ENCODE measurements at regions not wholly inside any gene's neighbourhood (a gene's known extent, or its start where the extent isn't known, plus 50 kb on each side); places are given as distances from the start of the nearest gene placed in this dataset.

DNA sequence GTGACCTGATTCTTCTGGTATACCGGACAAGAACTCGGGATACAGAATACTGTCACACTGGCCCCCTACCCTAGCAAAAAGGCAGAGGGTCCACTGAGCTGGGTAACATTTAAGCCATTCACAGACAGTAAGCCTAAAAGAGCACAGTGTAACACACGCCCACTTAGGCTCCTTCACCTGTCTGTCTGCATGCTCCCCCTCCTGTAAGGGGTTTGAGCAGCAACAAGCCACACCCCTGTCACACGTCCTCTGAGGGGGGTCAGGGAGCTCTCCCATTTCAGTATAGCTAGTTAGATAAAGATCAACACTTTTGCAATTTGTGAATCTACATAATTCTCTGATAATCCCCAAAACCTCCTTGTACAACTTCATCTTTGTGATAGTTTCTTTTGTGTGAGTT lies 586.3 kb upstream of the LMCD1 start:
- DNase-seq, result no peak

DNA sequence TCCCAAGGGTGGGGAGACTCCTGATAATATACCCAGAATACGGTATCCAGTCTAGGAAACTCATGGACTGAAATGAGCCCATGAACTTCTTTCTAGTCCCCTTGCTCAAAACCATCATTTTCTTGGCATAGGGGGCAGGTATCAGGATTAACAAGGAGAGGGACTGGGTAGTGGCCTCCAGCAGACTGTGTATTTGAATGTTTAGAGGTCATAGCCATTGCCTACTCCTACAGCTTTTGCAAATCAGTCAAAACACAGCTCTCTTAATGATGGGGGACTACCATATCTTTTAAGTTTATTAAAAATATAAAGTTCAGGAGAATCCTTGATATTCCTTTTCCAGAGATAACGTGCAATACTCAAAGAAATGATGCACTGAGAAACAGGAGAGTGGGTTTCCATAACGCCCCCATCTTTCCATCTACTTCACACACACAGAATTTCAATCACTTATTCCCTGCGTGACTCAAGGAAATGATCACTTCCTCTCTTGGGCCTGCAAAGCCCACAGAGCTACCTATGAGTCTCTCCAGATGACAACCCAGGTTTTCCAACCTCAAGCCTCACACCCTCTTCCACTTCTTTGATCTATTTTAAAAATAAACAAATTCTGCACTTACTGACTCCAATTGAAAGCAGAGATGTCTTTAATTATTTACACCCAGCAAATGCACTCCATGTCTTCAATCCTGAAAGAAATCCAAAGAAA lies 584.0 kb upstream of the LMCD1 start:
- no peak for DNase-seq

DNA sequence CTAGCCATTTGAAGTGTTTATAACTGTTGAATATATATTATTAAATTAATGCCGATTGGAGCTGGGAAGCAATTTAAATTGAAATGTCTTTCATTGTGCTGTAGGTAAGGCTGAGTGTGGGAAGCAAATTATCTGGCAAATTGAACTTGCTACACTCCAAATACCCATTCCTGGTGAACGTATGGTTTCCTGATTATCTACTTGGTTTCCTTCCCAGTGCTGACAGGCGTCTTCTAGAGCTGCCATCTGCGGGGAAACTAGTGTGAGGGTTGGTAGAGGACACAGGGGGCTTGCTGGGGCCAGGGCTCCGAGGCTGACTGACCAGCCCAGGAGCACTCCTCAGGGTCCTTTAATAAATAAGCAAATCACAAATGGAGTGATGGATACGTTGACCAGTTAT lies 581.4 kb upstream of the LMCD1 start:
- no peak for DNase-seq

DNA sequence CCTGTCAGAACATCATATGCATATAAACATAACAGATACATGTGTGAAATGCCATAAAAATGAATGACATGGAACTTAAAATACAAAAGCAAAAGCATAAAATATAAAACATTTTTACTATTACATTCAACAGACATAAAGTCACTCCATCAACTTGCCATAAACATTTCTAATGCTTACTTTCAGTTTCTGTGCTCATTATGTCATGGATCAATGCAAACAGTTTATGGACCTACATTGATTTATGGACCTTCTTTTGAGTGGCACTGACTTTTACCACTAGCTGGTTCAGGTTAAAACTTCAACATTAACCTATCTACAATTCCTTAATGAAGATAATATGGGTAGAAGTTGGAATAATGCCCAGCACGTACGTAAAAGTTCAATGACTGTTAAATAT lies 577.4 kb upstream of the LMCD1 start:
- DNase-seq, result no peak

DNA sequence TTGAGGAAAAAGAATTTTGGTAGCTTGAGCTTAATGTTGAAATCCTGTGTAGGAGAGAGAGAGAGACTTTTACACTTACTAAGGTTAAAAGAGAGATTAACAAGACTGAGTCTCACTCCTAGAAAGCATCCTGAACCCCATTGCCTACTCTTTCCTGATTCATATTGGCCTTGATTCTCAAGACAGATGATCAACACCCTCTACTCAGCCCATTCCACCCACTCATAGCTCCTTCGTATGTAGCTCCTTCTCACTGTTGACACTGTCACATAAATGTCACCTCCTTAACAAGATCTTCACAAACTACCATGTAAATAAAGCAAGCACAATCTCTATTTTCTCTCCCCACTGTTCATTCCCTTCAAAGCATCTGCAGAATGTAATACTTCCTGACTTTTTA lies 574.6 kb upstream of the LMCD1 start:
- DNase-seq, result no peak

DNA sequence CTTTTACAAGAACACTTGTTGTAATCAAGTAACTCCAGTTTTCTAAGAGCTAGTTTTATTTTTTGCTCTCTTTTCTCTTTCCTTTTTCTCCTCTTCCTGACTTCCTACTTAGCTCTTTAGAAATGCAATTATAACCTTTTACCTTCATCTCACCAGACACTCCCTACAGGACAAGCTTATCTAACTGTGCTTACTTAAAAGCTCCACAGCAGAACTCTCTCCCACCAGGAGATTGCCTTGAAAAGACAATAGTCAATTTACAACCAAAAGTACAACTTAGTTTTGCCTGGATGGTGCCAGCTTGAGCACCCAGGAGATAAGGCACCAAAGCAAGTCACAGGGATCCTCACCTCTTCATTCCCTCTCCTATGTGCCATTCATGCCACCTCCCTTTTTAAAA lies 573.8 kb upstream of the LMCD1 start:
- no peak for DNase-seq

DNA sequence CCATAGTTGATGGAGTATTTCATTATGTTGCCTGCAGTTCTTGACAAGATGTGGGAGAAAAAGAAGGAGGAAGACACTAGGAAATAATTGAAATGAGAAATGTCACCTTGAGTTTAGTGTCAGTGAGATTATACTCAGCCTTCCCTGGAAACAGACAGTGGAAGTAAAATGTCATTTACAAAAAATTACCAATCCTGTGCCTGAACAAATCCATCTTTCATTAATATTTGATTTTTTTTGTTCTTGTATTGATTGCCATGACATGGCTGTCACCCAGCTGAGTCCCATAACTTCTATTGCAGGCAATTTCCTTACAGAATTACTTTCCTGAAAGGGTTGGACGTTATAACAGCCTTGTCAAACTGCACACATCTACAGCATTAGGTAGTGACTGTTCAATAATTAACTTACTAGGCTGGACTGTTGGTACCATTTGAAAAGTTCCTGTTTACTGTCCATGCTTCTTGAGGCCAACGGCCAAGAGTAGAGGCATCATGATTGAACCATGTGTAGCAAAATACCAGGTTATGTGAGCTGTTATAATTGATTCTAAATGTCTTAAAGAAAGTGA lies 572.2 kb upstream of the LMCD1 start:
- DNase-seq, result no peak

DNA sequence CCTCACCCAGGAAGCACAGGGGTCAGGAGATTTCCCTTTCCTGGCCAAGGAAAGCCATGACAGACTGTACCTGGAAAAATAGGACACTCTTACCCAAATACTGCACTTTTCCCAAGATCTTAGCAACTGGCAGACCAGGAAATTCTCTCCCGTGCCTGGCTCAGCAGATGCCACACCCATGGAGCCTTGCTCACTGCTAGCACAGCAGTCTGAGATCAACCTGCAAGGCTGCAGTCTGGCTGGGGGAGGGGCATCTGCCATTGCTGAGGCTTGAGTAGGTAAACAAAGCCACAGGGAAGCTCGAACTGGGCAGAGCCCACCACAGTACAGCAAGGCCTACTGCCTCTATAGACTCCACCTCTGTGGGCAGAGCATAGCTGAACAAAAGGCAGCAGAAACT lies 567.3 kb upstream of the LMCD1 start:
- DNase-seq, result no peak

DNA sequence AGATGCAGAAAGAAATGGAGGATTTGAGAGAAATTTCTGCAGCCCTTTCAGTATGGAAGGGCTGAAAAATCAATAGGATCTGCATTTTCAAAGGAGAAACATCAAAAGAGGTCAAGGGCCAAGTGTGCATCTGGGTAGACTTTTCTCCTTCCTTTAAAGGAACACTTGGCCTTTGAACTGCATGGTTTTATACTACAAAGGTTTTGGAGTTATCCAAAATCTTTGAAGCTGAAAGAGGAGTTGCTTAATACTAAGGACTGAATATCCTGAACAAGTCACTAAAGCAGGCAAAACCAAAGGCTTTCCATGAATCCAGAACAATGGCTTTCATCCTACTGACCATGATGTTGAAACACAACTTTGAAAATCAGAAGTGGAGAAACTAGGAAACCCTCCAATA lies 553.7 kb upstream of the LMCD1 start:
- DNase-seq, result no peak

DNA sequence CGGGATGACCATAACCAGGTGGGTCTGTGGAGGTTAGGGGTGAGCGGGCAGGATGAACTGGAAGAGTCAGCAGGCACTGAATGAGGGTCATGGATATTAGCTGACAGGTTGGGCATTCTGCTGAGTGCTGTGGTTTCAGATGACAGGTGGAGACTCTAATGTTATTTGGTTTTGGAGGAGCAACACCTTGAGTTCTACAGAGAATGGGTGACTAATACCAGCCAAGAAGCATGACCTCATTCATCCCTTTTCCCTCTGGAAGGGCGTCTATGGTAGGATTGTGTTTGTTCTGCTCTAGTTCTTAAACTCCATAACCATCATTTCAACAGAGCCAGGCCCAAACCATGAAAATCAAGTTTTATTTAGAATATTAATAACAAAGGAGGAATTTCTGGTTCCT lies 550.7 kb upstream of the LMCD1 start:
- DNase-seq, result no peak

DNA sequence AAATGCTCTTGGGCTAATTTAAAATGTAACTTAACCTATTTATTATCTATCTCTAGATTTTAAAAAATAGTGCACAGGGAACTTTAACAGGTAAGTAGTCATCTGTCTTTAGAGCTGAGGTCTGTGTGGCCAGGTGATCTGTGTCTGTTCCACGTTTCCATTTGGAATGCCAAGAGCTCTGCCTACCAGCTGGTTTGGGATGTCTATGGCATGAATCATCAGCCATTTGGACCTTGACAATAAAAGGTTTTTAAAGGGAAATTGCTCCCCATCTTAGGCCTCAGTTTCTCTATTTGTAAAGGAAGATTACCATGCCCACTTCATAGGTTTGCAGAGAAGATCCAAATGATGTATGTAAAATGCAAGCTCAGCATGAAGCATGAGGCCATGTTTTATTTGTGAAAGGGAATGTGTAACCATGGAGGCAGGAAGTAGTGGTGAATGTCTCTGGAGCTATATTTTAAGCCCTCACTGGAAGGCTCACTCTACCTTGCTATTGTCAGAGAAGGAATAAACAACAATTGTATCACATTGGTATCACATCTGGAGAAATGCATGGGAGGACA lies 548.1 kb upstream of the LMCD1 start:
- no peak for DNase-seq

DNA sequence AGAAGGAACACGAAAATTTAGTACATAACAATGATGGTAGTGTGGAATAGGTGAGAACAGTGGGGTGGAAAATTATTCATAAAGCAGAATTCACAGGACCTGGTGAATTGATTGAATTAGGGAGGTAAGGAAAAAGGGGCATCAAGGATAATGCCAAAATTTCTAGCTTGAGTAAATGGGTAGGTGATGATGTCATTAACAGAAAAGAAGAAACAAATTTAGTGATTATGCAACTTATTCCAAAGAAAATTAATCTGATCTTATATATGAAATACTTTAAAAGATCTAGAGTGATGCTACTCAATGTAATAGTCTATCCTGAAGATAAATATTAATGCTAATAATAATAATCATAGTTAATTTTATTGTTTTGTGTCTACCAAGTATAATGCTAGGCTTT lies 544.6 kb upstream of the LMCD1 start:
- no peak for DNase-seq

DNA sequence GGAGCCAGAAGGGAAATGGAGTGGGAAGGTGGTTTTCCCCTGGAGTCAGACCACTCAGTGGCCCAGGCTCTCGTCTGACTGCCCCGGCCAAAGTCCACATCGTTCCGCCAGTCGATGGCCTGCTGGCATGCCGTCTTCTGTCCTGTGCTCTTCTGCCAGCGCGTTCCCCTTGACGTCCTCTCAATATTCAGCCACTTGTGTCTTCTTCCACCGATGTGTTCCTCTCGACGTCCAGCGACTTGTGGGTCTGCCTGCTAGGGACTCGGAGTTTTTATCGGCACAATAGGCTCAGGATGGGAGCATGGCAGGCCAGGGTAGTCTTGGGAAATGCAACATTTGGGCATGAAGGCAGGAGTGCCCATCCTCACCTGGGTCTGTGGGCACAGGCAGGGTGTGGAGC lies 542.5 kb upstream of the LMCD1 start:
- DNase-seq, result no peak

DNA sequence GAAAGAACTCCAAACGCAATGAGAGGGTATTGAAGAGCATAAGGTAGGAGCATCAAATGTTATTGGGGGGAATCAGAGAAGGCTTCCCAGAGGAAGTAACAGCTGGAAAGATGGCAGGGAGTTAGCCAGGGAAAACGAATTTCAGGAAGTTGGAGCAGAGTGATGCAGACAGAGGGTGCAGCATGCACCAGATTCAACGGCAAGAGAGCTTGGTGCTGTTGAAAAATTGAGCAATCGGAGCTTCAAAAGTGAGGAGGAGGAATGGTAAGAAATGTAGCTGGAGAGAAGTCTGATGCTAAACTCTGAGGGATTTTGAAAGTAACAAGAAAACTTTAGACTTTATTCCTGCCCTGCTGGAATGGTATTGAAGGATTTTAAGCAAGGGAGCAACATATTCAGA lies 541.0 kb upstream of the LMCD1 start:
- no peak for DNase-seq

DNA sequence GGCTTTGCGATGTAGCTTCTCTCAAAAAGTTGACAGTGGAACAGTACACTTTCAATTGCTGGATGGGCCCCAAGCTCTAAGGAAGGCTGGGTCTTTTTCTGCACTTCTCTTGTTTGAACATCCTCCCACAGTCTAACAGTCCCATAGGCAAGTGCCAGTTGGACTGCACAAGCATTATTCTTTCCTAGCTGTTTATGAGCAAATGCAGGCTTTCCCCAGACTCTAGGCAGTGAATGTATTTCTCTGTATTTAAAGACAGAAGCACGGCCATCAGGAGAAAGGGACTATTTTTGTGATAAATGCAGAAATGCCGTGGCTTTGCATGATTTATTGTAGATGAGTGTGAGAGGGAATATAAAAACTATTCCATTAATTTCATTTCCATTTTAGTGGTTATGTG lies 539.3 kb upstream of the LMCD1 start:
- no peak for DNase-seq

DNA sequence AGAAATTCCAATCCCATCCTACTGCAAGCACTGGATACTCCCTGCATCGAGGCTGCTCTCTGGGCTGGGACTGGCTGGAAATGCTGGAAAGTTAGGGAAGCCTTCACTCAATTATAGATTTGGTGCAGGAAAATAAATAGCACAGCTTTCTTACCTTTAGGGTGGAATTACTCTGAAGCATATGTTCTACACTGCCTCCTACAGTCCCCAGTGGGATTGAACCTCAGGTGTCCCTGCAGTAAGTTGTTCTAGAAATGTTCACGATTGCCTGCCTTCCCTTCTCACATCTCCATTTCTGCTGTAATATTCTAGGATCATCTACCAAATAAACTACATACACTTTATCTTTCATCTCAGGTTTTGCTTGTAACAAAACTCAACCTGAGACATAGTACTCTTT lies 536.7 kb upstream of the LMCD1 start:
- DNase-seq, result no peak

DNA sequence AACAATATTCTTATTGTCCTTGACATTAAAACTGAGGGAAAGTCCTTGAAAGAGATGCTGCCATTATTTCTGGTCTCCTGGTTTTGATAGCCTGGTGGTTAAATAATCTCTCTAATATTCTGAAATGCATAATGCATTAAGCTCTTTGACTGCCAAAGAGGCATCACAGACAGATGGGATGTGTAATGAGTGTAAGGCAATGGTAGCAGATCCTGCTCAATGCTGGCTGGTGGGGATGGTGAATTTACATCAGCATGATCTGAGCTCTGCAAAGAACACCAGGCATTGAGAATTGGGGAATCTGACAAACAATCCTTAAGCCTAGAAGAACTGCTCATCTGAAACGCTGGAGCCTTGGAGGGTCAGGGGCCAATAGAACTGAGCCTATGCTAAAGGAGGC lies 528.6 kb upstream of the LMCD1 start:
- no peak for DNase-seq

DNA sequence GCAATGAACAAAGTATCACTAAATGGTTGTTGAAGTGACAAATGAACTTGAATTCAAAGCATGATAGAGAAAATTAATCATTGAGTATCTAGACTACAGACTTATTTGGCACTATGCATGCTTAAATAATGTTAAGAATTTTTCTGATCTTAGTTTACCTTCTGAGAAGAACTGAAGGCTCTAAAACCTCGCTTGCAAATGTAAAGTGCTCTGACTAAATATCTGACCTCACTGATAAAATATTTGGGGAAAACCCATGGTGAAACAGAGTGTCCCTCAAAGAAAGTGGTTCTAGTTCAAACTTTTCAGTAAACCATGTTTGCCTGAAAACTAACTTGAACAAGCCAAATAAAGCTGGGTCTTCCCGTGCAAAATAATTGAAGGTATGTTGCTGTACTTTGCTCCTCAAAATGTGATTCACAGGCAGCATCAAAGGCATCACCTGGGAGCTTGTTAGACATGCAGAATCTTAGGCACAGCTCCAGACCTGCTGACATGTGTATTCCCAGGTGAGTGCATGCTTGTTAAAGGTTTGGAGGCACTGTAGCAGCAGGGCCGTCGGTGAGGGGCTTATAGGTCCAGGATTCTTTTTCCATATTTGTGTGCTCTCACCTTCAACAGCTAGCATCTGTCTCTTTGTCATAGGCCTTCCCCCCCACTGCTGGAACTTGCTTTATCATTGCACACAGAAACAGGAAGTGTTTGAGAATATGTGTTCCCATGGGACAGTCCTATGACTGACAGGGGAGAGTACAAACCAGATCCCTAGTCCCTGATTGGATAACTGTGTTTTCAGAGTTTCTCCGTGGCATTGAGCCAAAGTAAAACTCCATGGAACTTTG lies 524.2 kb upstream of the LMCD1 start:
- DNase-seq, result no peak

DNA sequence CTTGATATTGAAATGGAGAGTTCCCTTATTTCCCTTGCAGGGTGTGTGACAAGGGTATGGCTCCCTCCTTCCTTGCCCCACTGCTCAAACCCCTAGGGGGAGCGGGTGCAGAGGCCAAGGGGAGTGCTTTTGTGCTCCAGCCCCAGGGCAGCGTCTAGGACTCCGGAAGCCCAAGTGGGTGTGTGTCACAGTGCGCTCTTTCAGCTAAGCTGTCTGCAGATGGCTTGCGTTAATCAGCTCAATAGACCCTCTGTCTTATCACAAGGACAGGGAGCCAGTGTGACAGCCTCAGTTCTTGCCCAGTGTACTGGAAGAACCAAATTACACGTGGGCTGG lies 523.6 kb upstream of the LMCD1 start:
- no peak for DNase-seq

DNA sequence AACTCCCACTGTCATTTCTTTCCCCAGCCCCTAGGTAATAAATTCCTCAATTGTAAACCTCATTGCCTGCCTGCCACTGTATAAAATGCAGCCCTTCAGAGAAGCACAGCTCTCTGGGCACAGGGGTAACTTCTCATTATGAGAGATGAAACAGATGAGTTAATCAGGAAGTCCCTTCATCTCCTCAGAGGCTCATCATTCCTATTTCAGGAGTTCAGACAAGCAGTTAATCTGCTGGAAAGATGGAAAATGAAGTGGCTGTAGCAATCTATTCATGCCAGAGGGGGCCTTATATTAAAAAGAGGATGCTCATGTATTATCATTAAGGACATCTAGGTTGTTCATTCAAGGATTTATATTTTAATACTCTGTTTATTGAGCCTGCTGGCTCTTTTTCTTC lies 519.5 kb upstream of the LMCD1 start:
- DNase-seq, result no peak

DNA sequence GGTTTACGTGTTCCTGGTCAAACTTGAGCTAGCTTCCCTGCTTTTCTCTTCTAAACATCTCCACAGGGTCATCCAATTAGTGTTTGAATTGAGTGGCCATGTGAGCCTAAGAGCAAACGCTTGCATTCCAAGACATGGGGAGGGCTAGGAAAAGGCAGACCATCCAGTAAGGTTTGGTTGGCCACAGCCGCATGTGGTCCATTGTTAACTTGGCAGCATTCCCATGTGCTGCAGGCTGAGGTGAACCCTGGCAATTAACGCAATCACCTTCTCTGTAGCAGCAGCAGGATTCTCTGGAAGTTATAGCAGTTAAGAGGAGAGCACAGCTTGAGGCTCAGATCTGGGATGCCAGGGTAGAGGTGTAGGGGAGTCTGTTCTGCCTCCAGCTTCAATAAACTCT lies 502.2 kb upstream of the LMCD1 start:
- no peak for DNase-seq

DNA sequence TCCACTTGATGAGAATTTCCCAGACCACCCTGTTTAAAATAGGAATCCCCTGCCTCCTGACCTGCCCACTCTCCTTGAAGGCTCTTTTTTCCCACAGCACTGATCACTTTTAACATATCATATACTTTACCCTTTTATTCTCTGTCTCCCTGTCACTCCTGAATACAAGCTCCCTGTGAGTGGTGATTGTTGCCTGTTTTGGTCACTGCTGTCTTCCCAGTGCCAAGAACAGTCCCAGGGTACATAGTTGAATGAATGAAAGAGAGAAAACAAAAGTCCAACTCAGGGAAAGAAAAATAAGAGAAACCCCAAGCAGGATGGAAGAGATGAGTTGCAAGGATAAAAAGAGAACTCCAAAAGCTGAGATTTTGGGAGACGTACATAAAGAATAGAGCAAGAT lies 500.3 kb upstream of the LMCD1 start:
- DNase-seq, result no peak

DNA sequence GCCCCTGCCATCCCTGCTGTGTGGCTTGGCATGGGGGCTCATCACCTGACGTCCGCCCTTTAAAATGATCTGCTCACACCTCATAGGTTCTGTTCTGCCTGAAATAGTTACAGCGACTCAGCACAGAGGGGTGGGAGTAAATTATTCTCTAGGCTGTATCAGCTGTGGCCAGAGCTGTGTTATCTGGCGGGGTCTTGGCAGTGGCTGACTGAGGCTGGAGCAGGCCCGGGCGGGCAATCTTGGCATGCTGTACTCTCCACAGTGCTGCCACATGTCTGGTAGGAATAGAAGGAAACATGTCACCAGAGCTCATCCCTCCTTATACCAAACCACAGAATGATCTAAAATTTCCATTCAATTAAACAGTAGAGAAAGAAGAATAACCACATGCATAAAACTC lies 499.9 kb upstream of the LMCD1 start:
- no peak for DNase-seq

DNA sequence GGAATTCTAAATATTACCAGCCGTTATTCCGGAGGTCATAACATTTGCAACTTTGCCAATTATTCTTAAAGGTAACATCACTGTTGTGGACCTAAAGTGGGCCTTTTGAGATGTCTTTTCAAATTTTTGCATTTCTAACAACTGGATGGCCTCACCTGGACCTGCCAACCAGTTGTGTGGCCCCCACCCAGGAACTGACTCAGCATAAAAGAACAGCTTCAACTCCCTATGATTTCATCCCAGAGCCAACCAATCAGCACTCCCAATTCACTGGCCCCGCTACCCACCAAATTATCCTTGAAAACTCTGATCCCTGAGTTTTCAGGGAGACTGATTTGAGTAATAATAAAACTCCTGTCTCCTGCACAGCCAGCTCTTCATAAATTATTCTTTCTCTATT lies 489.7 kb upstream of the LMCD1 start:
- no peak for DNase-seq

All from activated gamma-delta T cell (primary cell).